Sigmoid colon (tissue), 4 donors: ENCODE measurements at regions not wholly inside any gene's neighbourhood (a gene's known extent, or its start where the extent isn't known, plus 50 kb on each side); places are given as distances from the start of the nearest gene placed in this dataset.

Experiments
- CTCF ChIP-seq, 4 experiments: fragments of 450-650 bp in 3 of 4; fragments of 200-600 bp in 1 of 4; IDR thresholded peaks; one replicate each; pipeline ENCODE4 v1.5.1; 2016 to 2019; ENCODE audit warnings: antibody characterized with exemption in 4 of 4, mild to moderate bottlenecking in 3 of 4, moderate library complexity in 2 of 4
- EP300 ChIP-seq, 4 donors: sonication (generic); formaldehyde crosslinking; IDR thresholded peaks; one replicate each; pipeline ENCODE4 v1.6.1; 2017; ENCODE audit warnings: antibody characterized with exemption in 4 of 4
- POLR2A ChIP-seq, 2 donors: fragments of 450-650 bp; IDR thresholded peaks; one replicate each; pipeline ENCODE4 v1.6.1; 2016; ENCODE audit warnings: antibody characterized with exemption in 2 of 2, mild to moderate bottlenecking in 2 of 2, moderate library complexity in 2 of 2
- POLR2AphosphoS5 ChIP-seq, 4 donors: sonication (generic); formaldehyde crosslinking; IDR thresholded peaks; one replicate each; pipeline ENCODE4 v1.6.1; 2017; ENCODE audit warnings: antibody characterized with exemption in 4 of 4

- TF ChIP-seq CTCF (IDR thresholded peaks at IDR 0.05) (no peak), EP300 (IDR thresholded peaks at IDR 0.05) (no peak), POLR2AphosphoS5 (IDR thresholded peaks at IDR 0.05) (no peak), POLR2A (IDR thresholded peaks at IDR 0.05) (no peak)
Observed at GRCh38 chr7:86301301-86301700, 342.4 kb upstream of the GRM3 start.
